ENCODE measurements at regions not wholly inside any gene's neighbourhood (a gene's known extent, or its start where the extent isn't known, plus 50 kb on each side); places are given as distances from the start of the nearest gene placed in this dataset.
"Not testable (repeated sequence)": the region's sequence is repeated elsewhere in the genome, so short reads cannot be mapped to it uniquely, and the experiment has no call there.

DNA sequence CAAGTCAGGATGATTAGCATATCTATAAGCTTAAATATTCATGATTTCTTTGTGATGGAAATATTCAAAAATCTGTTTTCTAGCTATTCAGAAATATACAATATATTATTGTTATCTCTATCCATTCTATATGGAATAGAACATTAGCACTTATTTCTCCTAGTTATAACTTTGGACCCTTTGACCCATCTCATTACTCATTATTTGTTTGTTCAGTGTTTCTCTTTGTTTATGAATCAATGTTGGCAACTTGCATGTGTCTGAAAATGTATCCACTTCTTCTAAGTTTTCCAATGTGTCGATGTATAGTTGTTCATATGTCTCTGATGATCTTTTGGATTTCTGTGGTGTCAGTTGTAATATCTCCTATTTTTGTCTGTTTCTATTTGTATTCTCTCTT is 1059.3 kb downstream of the CDH9 start:
- DNase-seq (ENCODE audit: low read depth): no peak

DNA sequence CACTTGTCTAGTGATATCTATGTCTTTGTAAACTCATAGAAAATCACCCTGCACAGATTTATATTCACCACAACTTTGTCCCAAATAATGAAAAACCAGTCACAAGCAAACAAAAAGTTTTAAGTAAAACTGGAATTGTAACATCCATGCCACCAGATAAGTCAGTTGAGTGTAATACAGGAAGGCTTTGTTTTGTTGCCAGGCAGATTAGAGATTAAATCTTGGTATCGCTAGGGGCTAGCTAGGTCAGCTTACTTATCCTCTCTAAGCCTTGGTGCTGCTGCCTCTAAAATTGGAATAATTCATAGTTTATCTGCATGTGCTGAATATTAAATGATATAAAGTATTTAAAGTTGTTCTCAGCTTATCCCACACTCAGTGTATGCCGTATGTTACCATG is 1062.5 kb downstream of the CDH9 start:
- no peak for DNase-seq (ENCODE audit: low read depth)

DNA sequence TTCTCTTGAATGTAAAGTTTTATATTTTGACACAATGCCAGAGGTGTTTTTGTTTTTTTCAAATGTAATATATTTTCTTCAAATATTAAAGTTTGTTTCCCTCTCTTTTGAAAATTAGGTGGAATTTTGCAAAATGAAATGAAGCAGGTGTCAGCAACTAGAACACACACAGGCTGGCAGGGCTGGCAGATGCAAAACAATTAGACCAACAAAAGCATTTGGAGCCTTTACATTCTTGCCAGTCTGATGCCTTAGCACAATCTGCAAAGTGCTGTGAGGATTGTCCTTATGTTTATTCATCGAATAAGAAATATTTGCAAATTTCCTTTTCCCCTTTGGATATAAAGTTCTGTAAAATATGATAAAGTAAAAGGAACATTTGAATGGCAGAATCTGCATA is 1063.9 kb downstream of the CDH9 start:
- no peak for DNase-seq (ENCODE audit: low read depth)

DNA sequence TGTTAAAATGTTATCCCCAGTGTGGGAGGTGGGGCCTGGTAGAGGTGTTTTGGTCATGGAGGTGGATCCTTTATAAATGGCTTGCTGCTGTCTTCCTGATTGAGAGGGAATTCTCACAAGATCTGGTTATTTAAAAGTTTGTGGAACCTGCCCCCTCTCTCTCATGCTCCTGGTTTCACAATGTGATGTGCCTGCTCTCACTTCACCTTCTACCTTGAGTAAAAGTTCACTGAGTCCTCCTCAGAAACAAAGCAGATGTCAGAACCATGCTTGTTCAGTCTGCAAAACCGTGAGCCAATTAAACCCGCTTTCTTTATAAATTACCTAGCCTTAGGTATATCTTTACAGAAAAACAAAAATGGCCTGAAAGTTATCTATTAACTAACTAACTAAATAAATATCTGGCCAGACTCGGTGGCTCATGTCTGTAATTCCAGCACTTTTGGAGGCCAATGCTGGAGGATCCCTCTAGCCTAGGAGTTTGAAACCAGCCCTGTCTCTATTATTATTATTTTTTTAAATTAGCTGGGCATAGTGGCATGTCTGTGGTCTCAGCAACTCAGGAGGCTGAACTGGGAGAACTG is 1067.4 kb downstream of the CDH9 start:
- no peak for DNase-seq (ENCODE audit: low read depth)

DNA sequence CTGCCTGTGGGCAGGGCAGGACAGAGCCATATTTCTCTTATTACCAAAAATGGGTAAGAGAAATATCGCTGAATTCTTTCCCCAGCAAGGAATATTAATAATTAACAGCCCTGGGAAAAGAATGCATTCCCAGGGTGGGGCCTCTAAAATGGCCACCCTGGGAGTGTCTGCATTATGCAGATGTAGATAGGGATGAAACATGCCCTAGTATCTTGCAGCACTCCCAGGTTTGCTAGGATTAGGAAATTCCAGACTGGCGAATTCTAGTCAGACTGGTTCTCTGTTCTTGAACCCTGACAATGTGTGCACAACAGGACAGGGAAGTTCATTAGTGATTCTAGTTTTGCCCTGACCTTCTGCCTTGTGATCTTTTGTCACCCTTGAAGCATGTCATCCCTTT is 1069.3 kb downstream of the CDH9 start:
- not testable (repeated sequence) for DNase-seq (ENCODE audit: low read depth)

DNA sequence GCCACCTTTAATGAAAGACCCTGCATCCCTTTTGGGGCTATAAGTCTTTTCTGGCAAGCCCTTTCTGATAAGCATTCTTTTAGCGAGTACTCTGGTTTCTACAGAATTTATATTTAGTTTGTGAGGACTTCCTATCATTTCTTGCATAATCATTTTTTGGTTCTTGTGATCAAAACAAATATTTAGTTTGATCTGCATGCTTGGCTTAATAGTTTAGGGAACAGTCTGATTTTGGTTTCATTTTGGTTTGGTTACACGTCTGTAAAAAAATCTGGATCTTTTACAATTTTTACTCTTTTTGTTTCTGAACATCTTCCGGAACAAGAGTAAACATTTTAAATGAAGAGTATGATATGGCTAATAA is 1074.4 kb downstream of the CDH9 start:
- DNase-seq (ENCODE audit: low read depth): no peak

DNA sequence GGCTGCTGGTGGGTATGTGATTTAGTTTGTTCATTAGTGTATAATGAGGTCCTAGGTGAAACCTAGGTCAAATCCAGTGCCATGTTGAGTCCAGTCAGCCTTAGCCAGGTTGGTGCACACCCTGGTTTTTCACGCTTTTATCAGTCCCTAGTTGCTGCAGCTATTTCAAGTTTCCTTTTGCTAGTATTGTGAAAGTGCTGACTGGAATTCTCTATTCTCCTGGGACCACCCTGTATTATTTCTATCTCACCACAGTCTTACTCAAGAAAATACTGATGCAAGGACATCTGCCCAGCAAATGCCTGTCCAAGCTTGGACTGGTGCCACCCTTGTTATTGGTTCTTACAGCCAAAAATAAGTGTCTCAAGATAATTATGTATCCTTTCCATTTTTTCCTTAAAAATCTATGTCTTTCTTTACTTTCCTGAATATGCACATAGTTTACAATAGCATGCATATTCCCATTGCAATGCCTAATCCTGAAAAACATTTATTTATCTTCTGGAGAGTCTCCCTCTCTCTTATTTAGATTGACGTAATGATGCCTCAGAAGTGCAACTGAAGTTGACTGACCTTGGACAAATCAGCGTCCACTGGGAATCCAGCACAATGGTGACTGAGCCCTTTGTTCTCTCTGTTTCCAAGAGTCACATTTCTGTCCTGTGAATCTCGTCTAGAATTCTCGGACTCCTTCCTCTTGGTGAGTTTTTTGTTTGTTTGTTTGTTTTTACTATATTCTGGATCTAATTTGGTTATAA is 1075.0 kb downstream of the CDH9 start:
- no peak for DNase-seq (ENCODE audit: low read depth)

DNA sequence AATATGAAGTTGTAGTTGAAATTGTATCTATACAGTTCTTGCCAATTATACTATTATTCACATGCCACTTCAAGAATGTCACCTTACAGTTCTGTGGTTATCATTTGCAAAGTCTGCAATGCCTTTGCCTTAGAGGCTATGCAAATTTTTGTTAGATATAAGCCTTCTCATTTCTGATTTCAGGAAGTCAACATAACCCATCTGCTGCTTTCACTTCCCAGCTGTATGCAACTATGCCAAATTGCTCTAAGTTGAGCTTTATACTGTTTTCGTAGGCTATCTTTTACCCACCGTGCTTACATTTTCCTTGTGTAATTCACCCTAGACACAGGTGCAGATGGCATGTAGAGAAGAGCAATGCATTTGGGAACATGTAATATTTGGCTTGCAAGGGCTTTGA is 1083.0 kb downstream of the CDH9 start:
- DNase-seq (ENCODE audit: low read depth): no peak

DNA sequence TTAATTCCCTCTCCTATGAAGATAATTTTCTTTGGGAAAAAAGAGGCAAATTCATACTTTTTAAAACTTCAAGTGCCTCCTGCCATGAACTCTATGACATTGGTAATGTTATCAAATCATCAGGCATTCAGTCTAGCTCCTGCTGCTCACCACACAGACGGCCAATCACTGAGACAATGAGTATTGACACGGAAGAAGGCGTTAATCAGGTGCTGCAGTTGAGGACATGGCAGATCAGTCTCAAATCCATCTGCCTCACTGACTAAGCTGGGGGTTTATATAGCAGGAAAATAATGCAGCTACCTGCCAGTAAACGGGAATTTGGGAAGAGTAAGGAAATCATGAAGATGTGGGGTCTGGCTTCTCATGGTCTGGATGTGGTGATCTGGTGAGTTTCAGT is 1087.7 kb downstream of the CDH9 start:
- DNase-seq (ENCODE audit: low read depth): no peak

DNA sequence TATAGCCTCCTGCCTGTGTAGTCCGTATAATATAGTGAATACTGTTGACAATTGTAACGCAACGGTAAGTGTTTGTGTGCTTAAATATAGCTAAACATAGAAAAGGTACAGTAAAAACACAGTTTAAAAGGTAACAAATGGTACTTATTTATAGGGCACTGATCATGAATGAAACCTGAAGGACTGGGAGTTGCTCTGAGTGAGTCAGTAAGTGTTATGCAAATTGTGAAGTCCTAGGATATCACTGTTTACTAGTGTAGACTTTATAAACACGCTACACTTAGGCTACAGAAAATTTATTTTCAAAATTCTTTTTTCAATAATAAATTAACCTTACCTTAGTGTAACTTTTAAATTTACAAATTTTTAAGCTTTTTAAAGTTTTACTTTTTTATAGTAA is 1090.1 kb downstream of the CDH9 start:
- DNase-seq (ENCODE audit: low read depth): no peak

DNA sequence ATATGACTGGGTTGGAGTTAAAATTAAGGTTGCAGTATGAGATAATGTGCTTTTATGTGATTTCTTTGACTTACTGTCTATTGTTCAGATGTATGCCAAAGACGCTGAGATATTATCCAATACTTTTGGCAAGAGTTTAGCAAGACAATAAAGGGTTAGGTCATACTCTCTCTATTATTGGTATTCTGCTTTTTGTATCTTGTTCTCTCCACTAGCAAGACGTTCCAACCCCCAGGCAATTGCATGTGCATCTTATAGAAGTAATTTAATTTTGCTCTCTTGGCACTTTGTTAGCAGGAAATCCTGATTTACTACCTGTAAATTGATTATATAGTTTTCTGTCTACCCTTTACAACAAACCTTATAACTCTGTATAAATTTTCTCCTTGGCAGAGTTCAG is 1093.6 kb downstream of the CDH9 start:
- DNase-seq (ENCODE audit: low read depth): no peak

DNA sequence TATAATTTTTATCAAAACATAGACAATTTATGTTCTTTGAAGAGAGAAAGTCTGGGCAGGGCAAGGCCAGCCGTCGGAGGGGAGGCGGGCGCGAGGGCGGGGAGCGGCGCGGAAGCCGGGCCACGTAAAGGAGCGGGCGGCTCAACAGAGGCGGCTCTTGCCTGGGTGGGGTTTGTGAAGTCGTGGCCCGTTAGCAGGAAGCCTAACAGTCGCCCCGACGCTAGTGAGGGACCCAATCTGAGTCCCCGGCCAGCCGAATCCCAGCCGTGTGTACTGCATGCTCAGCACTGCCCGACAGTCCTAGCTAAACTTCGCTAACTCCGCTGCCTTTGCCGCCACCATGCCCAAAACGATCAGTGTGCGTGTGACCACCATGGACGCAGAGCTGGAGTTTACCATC is 1129.2 kb downstream of the CDH9 start:
- no peak for DNase-seq (ENCODE audit: low read depth)

DNA sequence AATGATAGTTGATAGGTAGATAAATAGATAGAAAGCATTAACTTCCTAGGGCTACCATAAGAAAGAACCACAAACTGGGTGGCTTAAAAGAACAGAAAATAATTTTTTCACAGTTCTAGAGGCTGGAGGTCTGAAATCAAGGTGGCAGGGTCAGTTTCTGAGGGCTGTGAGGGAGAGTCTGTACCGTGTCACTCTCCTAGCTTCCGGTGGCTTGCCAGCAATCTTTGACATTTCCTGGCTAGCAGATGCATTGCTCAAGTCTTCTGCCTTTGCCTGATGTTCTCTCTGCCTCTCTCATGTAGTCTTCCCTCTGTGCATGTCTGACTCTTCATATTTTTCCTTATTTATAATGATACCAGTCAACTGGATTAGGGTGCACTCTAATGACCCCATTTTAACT is 1132.7 kb downstream of the CDH9 start:
- no peak for DNase-seq (ENCODE audit: low read depth)

DNA sequence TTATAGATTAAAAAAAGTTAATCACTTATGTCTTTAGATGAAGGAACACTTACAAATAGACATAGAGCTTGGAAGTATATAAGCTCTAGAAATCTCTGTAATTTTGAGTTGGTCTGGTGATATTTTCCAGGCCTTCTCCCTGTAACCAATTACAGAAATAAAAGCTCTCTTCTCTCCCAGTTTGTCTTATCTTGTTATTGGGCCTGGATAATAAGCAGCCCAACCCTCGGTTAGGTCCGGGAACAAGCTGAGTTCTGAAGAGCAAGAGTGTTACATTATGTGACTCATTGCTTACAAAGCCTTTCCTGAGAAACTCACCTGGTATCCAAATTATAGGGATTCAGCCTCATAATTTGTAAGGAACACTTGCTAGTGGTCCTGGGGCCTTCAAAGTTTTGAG is 1146.2 kb downstream of the CDH9 start:
- no peak for DNase-seq (ENCODE audit: low read depth)

DNA sequence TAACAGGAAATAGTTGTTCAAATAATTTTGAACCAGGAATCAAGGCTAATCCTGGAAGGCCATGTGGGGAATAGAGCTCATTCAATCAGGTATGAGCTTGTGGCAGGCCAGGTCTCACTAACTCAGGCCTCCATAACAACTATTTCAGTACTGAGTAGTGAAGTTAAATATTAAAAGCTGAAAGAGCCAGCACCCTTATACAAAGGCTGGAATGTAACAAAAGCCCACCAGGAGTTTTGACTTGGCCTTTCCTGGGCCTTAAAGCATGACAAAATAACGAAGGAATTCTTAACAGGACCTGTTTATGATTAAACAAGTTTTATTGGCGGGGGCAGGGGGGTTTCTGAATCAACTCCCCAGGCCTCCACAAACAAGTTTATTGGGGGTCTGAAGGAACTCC is 1146.7 kb downstream of the CDH9 start:
- DNase-seq (ENCODE audit: low read depth): no peak

DNA sequence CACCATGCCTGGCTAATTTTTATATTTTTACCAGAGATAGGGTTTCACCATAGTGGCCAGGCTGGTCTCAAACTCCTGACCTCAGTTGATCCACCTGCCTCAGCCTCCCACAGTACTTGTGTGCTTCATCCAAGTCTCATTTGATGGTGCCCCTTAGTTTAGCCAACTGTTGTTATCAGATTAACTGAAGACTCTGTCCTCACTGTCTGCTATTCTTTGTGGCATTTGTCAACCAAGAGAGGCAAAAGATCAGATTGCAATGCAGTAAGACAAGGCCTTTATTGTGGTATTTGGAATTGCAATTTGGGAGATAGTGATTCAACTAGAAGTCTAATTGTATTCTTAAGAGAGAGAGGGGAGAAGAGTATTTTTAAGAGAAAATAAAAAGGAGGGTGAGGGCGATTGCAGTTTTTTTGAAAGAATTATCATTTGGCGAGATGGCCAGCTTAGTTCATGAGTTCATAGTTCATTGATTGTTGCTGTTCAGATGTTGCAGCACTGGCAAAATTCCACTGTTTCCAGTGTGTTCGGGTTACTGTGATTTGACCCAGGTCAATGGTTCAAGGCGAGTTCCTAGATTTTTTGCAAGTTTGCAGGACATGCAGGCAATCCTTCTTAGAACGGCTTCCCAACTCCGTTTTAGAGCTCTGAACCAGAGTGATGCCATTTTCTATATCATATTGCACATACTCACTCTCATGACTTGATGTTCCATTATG is 1156.9 kb downstream of the CDH9 start:
- no peak for DNase-seq (ENCODE audit: low read depth)

DNA sequence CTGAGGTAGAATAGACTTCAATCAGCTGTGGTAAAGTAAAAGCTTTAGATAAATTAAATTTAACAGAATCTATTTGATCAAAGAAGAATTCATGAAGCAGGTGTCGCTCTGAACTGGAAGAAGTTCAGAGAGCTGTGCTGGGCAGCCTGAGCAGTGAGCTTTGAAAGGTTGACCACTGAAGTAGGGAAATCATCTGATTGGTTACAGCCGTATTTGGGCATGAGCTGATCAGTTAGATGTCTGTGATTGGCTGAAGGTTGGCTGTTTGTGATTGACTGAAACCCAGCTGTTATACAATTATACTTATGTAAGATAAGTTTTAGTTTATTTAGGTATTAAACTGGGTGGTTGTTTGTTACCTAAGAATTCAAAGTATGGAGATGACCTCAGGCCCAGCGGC is 1174.6 kb downstream of the CDH9 start:
- no peak for DNase-seq (ENCODE audit: low read depth)

DNA sequence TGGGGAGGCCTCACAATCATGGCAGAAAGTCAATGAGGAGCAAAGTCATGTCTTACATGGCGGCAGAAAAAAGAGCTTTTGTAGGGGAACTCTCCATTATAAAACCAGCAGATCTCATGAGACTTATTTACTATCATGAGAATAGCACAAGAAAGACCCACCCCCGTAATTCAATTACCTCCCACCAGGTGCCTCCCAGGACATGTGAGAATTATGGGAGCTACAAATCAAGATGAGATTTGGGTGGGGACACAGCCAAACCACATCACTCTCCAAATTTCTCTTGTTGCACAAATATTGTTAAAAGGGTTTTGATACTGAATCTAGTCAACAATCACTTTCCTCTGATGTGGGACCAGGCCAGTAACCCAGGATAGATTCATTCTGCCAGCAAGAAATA is 1176.1 kb downstream of the CDH9 start:
- DNase-seq (ENCODE audit: low read depth): no peak

DNA sequence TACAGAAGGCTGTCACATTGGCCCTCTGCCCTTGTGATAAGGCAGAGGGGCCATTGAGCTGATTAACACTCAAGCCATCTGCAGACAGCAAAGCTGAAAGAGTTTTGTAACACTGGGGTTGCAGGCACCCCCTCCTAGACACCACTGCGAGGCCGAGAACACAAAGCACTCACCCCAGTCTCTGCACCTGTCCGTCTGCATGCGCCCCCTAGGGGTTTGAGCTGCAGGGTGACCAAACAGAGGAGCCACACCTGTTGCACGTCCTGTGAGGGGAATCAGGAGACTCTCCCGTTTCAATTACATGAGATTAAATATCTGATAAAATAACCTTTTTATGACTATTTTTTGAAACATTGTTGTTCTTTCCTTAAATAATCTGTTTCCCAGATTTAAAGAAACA is 1180.4 kb downstream of the CDH9 start:
- DNase-seq (ENCODE audit: low read depth): no peak

DNA sequence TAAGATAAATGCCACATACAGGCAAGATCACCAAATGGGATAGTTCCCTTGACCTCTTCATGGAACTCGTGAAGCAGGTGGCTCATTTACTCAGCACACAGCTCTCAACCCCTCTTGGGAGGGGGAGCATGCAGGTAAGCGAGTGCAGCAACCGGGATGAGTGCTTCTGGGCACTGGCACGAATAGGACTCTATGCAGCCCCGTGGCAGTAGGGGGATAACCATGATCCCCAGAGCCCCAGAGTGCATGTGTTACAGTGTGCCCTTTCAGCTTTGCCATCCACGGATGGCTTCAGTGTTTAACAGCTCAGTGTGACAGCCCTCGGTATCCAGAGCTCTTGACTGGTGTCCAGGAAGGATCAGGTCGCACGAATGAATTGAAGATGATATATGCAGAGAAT is 1187.1 kb downstream of the CDH9 start:
- DNase-seq (ENCODE audit: low read depth): no peak

DNA sequence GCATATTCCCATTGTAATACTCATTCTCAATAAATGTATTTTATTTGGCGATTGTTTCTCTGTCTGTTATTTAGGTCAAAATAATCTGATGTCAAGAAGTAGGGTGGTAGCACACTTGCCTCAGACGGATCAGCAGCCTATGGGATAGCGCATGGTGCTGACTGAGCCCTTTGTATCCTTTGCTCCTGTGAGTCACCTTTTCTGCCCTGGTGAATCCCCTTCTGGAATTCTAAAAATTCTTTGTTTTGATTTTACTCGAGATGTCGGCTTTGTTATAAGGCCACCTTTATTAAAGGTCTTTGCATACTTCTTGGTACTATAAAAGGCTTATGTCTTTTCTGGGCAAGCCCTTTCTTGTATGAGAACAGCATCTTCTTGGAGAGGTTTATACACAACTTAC is 1187.8 kb downstream of the CDH9 start:
- DNase-seq (ENCODE audit: low read depth): no peak

DNA sequence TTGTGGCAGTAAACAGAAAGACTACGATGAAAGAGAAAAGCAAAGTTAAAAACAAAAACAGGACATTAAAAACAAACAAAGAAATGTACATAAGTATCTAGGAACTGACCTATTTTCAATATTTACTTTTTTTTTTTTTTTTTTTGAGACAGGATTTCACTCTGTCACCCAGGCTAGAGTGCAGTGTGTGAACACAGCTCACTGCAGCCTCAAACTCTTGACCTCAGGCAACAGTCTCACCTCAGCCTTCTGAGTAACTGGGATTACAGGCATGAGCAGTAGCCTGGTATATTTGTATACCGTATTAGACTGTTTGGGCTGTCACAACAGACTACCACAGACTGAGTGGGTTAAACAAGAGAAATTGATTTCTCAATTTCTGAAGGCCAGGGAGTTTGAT is 1189.1 kb downstream of the CDH9 start:
- no peak for DNase-seq (ENCODE audit: low read depth)

DNA sequence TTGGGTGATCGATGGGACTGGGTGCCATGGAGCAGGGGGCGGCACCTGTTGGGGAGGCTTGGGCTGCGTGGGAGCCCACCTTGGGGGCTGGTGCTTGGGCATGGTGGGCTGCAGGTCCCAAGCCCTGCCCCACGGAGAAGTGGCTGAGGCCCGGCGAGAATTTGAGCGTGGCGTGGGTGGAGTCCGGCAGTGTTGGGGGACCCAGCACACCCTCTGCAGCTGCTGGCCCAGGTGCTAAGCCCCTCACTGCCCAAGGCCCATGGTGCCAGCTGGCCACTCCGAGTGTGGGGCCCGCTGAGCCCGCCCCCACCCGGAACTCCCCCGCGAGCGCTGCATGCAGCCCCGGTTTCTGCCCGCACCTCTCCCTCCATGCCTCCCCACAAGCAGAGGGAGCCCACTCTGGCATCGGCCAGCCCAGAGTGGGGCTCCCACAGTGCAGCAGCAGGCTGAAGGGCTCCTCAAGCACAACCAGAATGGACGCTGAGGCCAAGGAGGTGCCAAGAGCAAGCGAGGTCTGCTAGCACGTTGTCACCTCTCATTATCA is 1178.6 kb upstream of the CDH10 start:
- no peak for DNase-seq (ENCODE audit: low read depth)
